ENCODE measurements at regions not wholly inside any gene's neighbourhood (a gene's known extent, or its start where the extent isn't known, plus 50 kb on each side); places are given as distances from the start of the nearest gene placed in this dataset.

DNA sequence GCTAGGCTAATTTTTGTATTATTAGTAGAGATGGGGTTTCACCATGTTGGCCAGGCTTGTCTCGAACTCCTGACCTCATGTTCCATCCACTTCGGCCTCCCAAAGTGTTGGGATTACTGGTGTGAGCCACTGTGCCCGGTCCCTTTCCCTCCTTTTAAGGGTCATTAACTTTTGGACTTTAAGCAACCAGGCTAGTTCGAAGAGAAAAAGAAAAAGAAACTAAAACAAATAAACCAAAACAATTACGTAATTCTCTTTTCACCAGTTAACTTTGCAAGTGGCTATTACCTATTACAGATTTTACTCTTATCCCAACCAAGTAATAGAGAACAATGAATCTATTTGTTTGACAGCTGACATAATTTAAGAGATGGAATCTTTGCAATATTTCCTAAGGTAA, 72.8 kb upstream of the SEMA3C start:
- 88 to 90% methylated on average over 5 of the region's 5 CpGs for WGBS, 2 donors
- H3K4me3 ChIP-seq (ENCODE audit: low read depth, poor library complexity, severe bottlenecking): no peak overlapping the region
- DNase-seq (ENCODE audit: low spot score in 2 of 2): no peak
- no peak for TF ChIP-seq POLR2A (IDR thresholded peaks at IDR 0.05)
- intact Hi-C loops (cut with DNase I; ENCODE audit: low total_unique reads): no loop called here

DNA sequence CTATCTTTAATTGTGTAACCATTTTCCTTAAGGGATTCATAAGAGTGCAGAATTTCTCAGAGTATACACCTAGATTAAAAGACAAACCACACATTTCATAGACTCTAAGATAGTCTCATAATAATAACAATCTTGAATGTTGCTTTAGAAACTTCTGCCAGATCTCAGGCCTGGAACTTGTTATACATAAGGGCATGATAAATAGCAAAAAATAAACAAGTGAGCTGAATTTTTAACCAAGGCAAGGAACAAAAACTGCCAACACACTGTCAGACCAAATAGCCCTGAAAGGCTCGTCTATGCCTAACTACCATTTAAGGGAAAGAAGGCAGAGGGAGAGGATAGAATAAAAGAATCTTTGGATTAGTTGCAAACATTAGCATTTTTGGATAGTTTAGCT, 65.8 kb upstream of the SEMA3C start:
- 43 to 65% methylated on average over 1 of the region's 1 CpG for WGBS, 2 donors
- H3K4me3 ChIP-seq (ENCODE audit: low read depth, poor library complexity, severe bottlenecking): no peak overlapping the region
- no peak for DNase-seq (ENCODE audit: low spot score in 2 of 2)
- intact Hi-C loops (cut with DNase I; ENCODE audit: low total_unique reads): no loop called here
- no peak for TF ChIP-seq POLR2A (IDR thresholded peaks at IDR 0.05)
- TF ChIP-seq, protein P1, sequence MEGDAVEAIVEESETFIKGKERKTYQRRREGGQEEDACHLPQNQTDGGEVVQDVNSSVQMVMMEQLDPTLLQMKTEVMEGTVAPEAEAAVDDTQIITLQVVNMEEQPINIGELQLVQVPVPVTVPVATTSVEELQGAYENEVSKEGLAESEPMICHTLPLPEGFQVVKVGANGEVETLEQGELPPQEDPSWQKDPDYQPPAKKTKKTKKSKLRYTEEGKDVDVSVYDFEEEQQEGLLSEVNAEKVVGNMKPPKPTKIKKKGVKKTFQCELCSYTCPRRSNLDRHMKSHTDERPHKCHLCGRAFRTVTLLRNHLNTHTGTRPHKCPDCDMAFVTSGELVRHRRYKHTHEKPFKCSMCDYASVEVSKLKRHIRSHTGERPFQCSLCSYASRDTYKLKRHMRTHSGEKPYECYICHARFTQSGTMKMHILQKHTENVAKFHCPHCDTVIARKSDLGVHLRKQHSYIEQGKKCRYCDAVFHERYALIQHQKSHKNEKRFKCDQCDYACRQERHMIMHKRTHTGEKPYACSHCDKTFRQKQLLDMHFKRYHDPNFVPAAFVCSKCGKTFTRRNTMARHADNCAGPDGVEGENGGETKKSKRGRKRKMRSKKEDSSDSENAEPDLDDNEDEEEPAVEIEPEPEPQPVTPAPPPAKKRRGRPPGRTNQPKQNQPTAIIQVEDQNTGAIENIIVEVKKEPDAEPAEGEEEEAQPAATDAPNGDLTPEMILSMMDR (IDR thresholded peaks at IDR 0.05): no peak

DNA sequence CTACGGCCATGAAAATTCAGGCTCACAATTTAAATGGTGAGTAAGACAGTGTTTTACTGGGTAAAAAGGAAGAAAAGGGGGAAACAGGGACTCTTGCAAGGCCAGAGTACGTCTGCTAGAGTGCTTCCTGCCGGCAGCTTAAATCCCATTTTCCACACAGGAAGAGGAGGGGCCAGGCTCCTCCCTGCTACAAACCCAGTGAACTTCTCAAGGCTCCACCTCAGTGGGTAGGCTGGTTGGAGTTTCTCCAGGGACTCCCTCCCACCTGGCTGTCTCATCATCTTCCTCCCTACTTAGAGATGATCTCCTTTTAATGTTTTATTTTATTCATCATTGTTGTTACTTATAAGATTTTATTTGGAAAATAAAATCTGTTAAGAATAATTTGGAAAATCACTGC, 62.6 kb upstream of the SEMA3C start:
- no peak for DNase-seq (ENCODE audit: low spot score in 2 of 2)
- 78 to 82% methylated on average over 3 of the region's 3 CpGs for WGBS, 2 donors
- intact Hi-C loops (cut with DNase I; ENCODE audit: low total_unique reads): no loop called here
- H3K4me3 ChIP-seq (ENCODE audit: low read depth, poor library complexity, severe bottlenecking): no peak overlapping the region
- TF ChIP-seq POLR2A (IDR thresholded peaks at IDR 0.05): no peak
- TF ChIP-seq, protein P1 (IDR thresholded peaks at IDR 0.05): no peak

DNA sequence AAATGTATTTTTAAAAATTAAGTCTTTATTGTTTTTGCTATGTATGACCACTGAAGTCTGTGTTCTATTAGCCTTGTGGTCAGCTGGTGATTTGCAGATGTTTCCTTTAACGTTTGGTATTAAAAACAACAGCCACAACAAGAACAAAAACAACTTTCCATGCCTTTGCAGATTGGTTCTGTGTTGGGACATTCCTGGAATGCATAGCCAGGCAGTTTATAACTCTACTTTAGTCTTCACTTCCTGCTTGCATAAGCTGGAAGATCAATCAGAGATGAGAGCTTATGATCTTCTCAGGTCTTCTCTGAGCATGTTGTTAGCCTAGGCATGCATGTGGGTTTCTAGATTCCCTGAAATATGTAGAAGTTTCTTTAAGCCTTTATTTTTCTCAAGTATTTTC, 58.9 kb upstream of the SEMA3C start:
- H3K4me3 ChIP-seq (ENCODE audit: low read depth, poor library complexity, severe bottlenecking): no peak overlapping the region
- 41 to 52% methylated on average over 1 of the region's 1 CpG for WGBS, 2 donors
- intact Hi-C loops (cut with DNase I; ENCODE audit: low total_unique reads): no loop called here
- TF ChIP-seq POLR2A (IDR thresholded peaks at IDR 0.05): no peak
- TF ChIP-seq, protein P1 (IDR thresholded peaks at IDR 0.05): no peak
- no peak for DNase-seq (ENCODE audit: low spot score in 2 of 2)

DNA sequence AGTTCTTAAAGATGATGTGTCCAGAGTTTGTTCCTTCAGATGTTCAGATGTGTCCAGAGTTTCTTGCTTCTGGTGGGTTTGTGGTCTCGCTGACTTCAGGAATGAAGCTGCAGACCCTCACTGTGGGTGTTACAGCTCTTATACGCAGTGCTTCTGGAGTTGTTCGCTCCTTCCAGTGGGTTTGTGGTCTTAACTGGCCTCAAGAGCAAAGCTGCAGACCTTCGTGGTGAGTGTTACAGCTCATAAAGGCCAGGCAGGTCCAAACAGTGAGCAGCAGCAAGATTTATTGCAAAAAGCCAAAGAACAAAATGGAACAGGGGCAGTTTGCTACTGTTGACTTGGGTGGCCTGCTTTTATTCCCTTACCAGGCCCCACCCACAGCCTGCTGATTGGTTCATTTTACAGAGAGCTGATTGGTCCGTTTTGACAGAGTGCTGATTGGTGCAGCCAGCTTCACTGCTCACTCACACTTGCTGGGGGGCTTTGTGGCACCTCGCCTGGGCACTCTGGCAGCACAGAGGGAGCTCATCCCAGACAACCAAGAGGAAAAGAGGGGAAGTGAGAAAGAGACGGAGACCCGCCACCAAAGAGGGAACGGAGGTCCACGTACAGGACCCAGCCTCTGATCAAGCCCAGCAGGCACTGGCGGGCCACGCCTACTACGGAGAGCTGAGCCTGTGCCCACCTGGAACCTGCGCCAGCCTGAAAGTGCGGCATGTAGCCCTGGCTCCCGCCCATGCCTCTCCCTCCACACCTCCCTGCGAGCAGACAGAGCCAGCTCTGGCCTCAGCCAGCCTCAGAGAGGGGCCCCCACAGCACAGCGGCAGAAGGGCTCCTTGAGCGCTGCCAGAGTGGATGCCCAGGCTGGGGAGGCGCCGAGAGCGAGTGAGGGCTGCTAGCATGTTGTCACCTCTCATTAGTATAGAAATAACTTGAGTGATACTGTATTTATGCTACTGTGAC, 55.8 kb upstream of the SEMA3C start:
- intact Hi-C loops (cut with DNase I; ENCODE audit: low total_unique reads): no loop called here
- H3K4me3 ChIP-seq (ENCODE audit: low read depth, poor library complexity, severe bottlenecking): no peak overlapping the region
- no peak for DNase-seq (ENCODE audit: low spot score in 2 of 2)
- TF ChIP-seq POLR2A (IDR thresholded peaks at IDR 0.05): no peak
- TF ChIP-seq, protein P1 (IDR thresholded peaks at IDR 0.05): no peak
- 88% methylated on average over 18 to 22 of the region's 22 CpGs for WGBS, 2 donors

DNA sequence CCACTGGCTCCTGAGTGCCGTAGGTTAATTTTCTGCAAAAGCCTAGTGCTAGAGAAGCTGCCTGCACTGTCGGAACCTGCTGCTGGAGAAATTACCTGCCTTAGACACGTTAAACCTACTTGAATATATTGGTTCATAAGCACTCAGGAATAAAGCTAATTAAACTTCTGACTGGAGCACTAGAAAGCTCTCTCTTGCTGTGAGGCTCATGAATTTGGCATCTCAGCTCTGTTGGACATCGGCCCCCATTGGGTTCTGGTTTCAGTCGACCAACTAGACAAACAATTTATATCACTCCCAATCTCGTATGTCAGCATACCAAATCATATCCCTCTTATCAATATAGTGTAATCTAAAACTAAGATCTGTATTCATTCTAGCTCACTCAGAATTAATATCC, 52.4 kb upstream of the SEMA3C start:
- 77 to 82% methylated on average over 6 of the region's 6 CpGs for WGBS, 2 donors
- intact Hi-C loops (cut with DNase I; ENCODE audit: low total_unique reads): no loop called here
- no peak overlapping the region for H3K4me3 ChIP-seq (ENCODE audit: low read depth, poor library complexity, severe bottlenecking)
- DNase-seq (ENCODE audit: low spot score in 2 of 2): no peak
- no peak for TF ChIP-seq POLR2A (IDR thresholded peaks at IDR 0.05)
- TF ChIP-seq, protein P1 (IDR thresholded peaks at IDR 0.05): no peak
